ENCODE measurements at regions not wholly inside any gene's neighbourhood (a gene's known extent, or its start where the extent isn't known, plus 50 kb on each side); places are given as distances from the start of the nearest gene placed in this dataset.

- TF ChIP-seq POLR2A (IDR thresholded peaks at IDR 0.05; ENCODE audit: low read length) (no peak), GATA1 (IDR thresholded peaks at IDR 0.05; ENCODE audit: low read depth, low read length) (no peak)
Measured at GRCh38 chr12:115507951-115508722, 769.4 kb downstream of the MED13L start.

All from erythroblast (primary cell).